Endodermal cell (in vitro differentiated cells): ENCODE measurements at regions not wholly inside any gene's neighbourhood (a gene's known extent, or its start where the extent isn't known, plus 50 kb on each side); places are given as distances from the start of the nearest gene placed in this dataset.
A peak's percentile ranks its signal among the peaks of the same experiment; 100 is the strongest.

Source experiments
- DNase-seq: peaks from one replicate; pipeline ENCODE4 v3.0.0-alpha.2; 2017
- H3K27ac ChIP-seq: 2 replicates; pipeline ENCODE4 v1.5.1; 2013; ENCODE audit warnings: mild to moderate bottlenecking, low read depth, low read length, moderate library complexity
- H3K27me3 ChIP-seq: 2 replicates; pipeline ENCODE4 v1.6.1; 2013; ENCODE audit warnings: mild to moderate bottlenecking, low read length, moderate library complexity; ENCODE audit not compliant: insufficient read depth, control insufficient read depth, poor library complexity, severe bottlenecking
- H3K36me3 ChIP-seq: 2 replicates; pipeline ENCODE4 v1.7.0; 2013; ENCODE audit warnings: mild to moderate bottlenecking, low read length, moderate library complexity; ENCODE audit not compliant: control insufficient read depth, insufficient read depth
- H3K4me1 ChIP-seq: one replicate; pipeline ENCODE4 v1.7.0; 2013; ENCODE audit warnings: low read length; ENCODE audit not compliant: control insufficient read depth, insufficient read depth
- H3K4me3 ChIP-seq: 2 replicates; pipeline ENCODE4 v1.5.1; 2013; ENCODE audit warnings: mild to moderate bottlenecking, low read length, moderate library complexity
- H3K9ac ChIP-seq: 2 replicates; pipeline ENCODE4 v1.6.1; 2013; ENCODE audit warnings: mild to moderate bottlenecking, low read length, moderate library complexity; ENCODE audit not compliant: poor library complexity, severe bottlenecking; ENCODE audit errors: extremely low read depth
- H3K9me3 ChIP-seq: 2 replicates; pipeline ENCODE4 v1.6.1; 2013; ENCODE audit warnings: mild to moderate bottlenecking, low read length, moderate library complexity; ENCODE audit not compliant: control insufficient read depth
- H3K27ac Mint-ChIP-seq: 2 replicates; pipeline ENCODE4 v1.8.0; 2020; ENCODE audit warnings: mixed read lengths
- H3K27me3 Mint-ChIP-seq: 2 replicates; pipeline ENCODE4 v1.8.0; 2021; ENCODE audit warnings: mild to moderate bottlenecking, mixed read lengths; ENCODE audit not compliant: insufficient read depth
- H3K36me3 Mint-ChIP-seq: 2 replicates; pipeline ENCODE4 v1.8.0; 2020; ENCODE audit warnings: low read depth, mixed read lengths
- H3K4me1 Mint-ChIP-seq: 2 replicates; pipeline ENCODE4 v1.8.0; 2020; ENCODE audit warnings: mixed read lengths
- H3K4me3 Mint-ChIP-seq: 2 replicates; pipeline ENCODE4 v1.8.0; 2020; ENCODE audit warnings: mild to moderate bottlenecking, moderate library complexity, mixed read lengths
- H3K9me3 Mint-ChIP-seq: 2 replicates; pipeline ENCODE4 v1.8.0; 2020; ENCODE audit warnings: mild to moderate bottlenecking, mixed read lengths
- WGBS, 2 experiments: methylation state at CpG; one replicate each; pipeline versions ENCODE4 v1.1.5 to v1.1.7; 2013; ENCODE audit warnings: missing lambda C conversion rate in 2 of 2, mixed read lengths in 1 of 2; ENCODE audit not compliant: insufficient coverage in 1 of 2, insufficient read length in 1 of 2; 5-methylcytosine and 5-hydroxymethylcytosine counted together
- TF ChIP-seq, protein P1 (sequence below): fragments of 200-600 bp; sonication (generic); conservative IDR thresholded peaks from 2 replicates; pipeline ENCODE4 v1.5.0; 2021; ENCODE audit warnings: antibody characterized with exemption, mild to moderate bottlenecking

DNA sequence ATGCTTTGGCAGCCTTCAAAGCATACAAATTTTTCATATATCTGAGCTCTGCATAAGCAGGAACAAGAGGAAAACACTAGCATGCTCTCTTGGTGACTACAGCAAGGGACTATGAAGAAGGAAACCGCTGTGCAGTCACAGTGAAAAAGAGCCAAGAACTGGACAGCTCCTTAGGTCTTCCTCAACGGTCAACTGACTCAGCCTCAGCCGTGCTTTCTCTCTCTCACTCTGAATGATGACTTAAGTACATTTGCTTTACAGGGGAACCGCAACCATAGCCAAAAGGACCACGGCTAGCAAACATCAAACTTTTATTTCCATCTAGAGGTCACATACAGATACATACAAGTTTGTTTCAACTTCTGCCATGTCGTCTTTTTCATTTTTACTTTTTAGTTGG, 69.9 kb downstream of the HYCC1 start:
- H3K9me3 Mint-ChIP-seq: peaks cover 1% of the 10 kb centered on the region
- TF ChIP-seq, protein P1, sequence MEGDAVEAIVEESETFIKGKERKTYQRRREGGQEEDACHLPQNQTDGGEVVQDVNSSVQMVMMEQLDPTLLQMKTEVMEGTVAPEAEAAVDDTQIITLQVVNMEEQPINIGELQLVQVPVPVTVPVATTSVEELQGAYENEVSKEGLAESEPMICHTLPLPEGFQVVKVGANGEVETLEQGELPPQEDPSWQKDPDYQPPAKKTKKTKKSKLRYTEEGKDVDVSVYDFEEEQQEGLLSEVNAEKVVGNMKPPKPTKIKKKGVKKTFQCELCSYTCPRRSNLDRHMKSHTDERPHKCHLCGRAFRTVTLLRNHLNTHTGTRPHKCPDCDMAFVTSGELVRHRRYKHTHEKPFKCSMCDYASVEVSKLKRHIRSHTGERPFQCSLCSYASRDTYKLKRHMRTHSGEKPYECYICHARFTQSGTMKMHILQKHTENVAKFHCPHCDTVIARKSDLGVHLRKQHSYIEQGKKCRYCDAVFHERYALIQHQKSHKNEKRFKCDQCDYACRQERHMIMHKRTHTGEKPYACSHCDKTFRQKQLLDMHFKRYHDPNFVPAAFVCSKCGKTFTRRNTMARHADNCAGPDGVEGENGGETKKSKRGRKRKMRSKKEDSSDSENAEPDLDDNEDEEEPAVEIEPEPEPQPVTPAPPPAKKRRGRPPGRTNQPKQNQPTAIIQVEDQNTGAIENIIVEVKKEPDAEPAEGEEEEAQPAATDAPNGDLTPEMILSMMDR: no peak
- Histone ChIP-seq H3K4me1 (peaks cover 12% of the 10 kb centered on the region), H3K27me3 (no peaks in the 10 kb centered on the region), H3K4me3 (no peak overlapping the region), H3K9me3 (no peaks in the 10 kb centered on the region), H3K9ac (no peak overlapping the region), H3K27ac (no peak overlapping the region), H3K36me3 (peaks cover 71% of the 10 kb centered on the region)
- H3K36me3 Mint-ChIP-seq: peaks cover 32% of the 10 kb centered on the region
- peaks cover 31% of the 10 kb centered on the region for H3K4me1 Mint-ChIP-seq
- WGBS, 2 experiments: 83 to 94% methylated on average over 3 to 6 of the region's 6 CpGs
- DNase-seq: no peak
- H3K4me3 Mint-ChIP-seq: no peak overlapping the region
- no peak overlapping the region for H3K27ac Mint-ChIP-seq
- no peaks in the 10 kb centered on the region for H3K27me3 Mint-ChIP-seq

DNA sequence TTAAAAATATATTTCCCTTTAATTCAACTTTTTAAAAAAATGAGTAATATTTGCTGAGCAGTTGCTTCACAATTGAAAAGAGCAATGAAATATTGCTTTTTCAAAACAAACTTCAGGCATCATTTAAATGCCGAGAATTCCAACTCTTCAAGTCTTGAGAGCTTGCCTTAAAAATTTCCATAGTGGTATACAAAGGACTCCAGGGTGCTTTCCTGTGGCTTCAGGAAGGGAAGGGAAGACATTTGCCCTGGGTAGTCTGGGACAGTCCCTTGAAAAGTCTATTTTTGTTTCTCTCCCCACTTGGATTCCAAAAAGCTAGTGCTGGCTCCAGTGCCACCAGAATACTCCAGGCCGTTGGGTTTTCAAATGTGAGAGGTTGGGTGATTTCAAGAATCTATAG, 71.7 kb downstream of the HYCC1 start:
- Histone ChIP-seq H3K9ac (no peak overlapping the region), H3K4me1 (peaks cover 14% of the 10 kb centered on the region), H3K27ac (no peak overlapping the region), H3K27me3 (no peaks in the 10 kb centered on the region), H3K4me3 (no peak overlapping the region), H3K9me3 (no peaks in the 10 kb centered on the region), H3K36me3 (peaks cover 62% of the 10 kb centered on the region)
- no peak overlapping the region for H3K4me3 Mint-ChIP-seq
- peaks cover 1% of the 10 kb centered on the region for H3K9me3 Mint-ChIP-seq
- TF ChIP-seq, protein P1: no peak
- peak overlapping the region; percentile 80 for H3K27ac Mint-ChIP-seq
- H3K27me3 Mint-ChIP-seq: no peaks in the 10 kb centered on the region
- peaks cover 33% of the 10 kb centered on the region for H3K36me3 Mint-ChIP-seq
- peak; percentile 52 for DNase-seq
- WGBS, 2 experiments: 67 to 77% methylated on average over 1 to 2 of the region's 2 CpGs
- peaks cover 38% of the 10 kb centered on the region for H3K4me1 Mint-ChIP-seq

DNA sequence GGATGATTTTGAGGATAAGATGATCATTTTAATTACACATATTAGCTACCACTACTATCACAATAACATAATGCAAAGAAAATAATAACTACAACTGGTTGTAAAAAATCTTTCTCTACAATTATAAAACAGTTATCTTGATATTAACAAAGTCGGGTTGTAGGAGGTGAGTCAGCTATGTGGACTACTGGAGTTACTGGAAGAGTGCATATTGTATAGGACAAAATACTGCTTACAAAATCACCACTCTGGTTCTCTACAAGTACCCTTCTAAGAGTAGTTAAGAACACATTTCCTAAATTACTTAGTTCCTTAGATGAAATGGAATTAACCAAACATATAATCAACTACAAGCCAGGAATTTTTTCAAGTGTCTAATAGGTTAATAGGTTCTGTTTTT, 74.1 kb downstream of the HYCC1 start:
- no peak overlapping the region for H3K4me3 Mint-ChIP-seq
- peaks cover 1% of the 10 kb centered on the region for H3K9me3 Mint-ChIP-seq
- no peak for DNase-seq
- 100% methylated on average over 1 of the region's 1 CpG for WGBS, 2 experiments
- TF ChIP-seq, protein P1: no peak
- H3K36me3 Mint-ChIP-seq: peaks cover 19% of the 10 kb centered on the region
- no peaks in the 10 kb centered on the region for H3K27me3 Mint-ChIP-seq
- no peak overlapping the region for H3K27ac Mint-ChIP-seq
- Histone ChIP-seq H3K4me3 (no peak overlapping the region), H3K27me3 (no peaks in the 10 kb centered on the region), H3K27ac (no peak overlapping the region), H3K9ac (no peak overlapping the region), H3K9me3 (no peaks in the 10 kb centered on the region), H3K36me3 (peaks cover 41% of the 10 kb centered on the region), H3K4me1 (peaks cover 30% of the 10 kb centered on the region)
- peaks cover 52% of the 10 kb centered on the region for H3K4me1 Mint-ChIP-seq
